Tibial nerve (tissue), 4 donors: ENCODE measurements at regions not wholly inside any gene's neighbourhood (a gene's known extent, or its start where the extent isn't known, plus 50 kb on each side); places are given as distances from the start of the nearest gene placed in this dataset.

Experiments
- DNase-seq, 2 donors: peaks; one replicate each; pipeline ENCODE4 v3.0.0-alpha.2; 2019; ENCODE audit warnings: low spot score in 2 of 2
- H3K27ac ChIP-seq, 4 donors: fragments of 200-600 bp; sonication (generic) in 3 of 4; one replicate each; pipeline ENCODE4 v1.5.1; 2017 to 2019; ENCODE audit warnings: mild to moderate bottlenecking in 1 of 4
- H3K27me3 ChIP-seq, 2 donors: fragments of 200-600 bp; sonication (generic) in 1 of 2; one replicate each; pipeline versions ENCODE4 v1.5.1 to v1.6.0; 2017 to 2019
- H3K36me3 ChIP-seq, 3 donors: fragments of 200-600 bp; sonication (generic); one replicate each; pipeline ENCODE4 v1.5.1; 2018 to 2019
- H3K4me1 ChIP-seq, 4 donors: fragments of 200-600 bp; sonication (generic) in 3 of 4; one replicate each; pipeline ENCODE4 v1.5.1; 2017 to 2019
- H3K4me3 ChIP-seq, 4 donors: fragments of 200-600 bp; sonication (generic) in 3 of 4; one replicate each; pipeline ENCODE4 v1.5.1; 2017 to 2019; ENCODE audit warnings: mild to moderate bottlenecking in 1 of 4, moderate library complexity in 1 of 4
- H3K9me3 ChIP-seq, 4 donors: fragments of 200-600 bp; sonication (generic) in 3 of 4; one replicate each; pipeline ENCODE4 v1.5.1; 2017 to 2019
- EP300 ChIP-seq, 2 donors: sonication (generic); formaldehyde crosslinking; IDR thresholded peaks; one replicate each; pipeline ENCODE4 v1.6.1; 2017; ENCODE audit warnings: antibody characterized with exemption in 2 of 2, mild to moderate bottlenecking in 1 of 2
- POLR2A ChIP-seq, 2 donors: fragments of 450-650 bp; IDR thresholded peaks; one replicate each; pipeline ENCODE4 v1.6.1; 2017; ENCODE audit warnings: antibody characterized with exemption in 2 of 2, mild to moderate bottlenecking in 2 of 2, moderate library complexity in 2 of 2
- WGBS, 2 donors: methylation state at CpG; one replicate each; pipeline ENCODE4 v1.1.5; 2018; 5-methylcytosine and 5-hydroxymethylcytosine counted together
- TF ChIP-seq, protein P1 (sequence below), 5 experiments: fragments of 200-600 bp in 3 of 5; fragments of 450-650 bp in 2 of 5; sonication (generic) in 3 of 5; IDR thresholded peaks; one replicate each; pipeline ENCODE4 v1.5.1; 2016 to 2019; ENCODE audit warnings: antibody characterized with exemption in 5 of 5, mild to moderate bottlenecking in 3 of 5, moderate library complexity in 2 of 5

DNA sequence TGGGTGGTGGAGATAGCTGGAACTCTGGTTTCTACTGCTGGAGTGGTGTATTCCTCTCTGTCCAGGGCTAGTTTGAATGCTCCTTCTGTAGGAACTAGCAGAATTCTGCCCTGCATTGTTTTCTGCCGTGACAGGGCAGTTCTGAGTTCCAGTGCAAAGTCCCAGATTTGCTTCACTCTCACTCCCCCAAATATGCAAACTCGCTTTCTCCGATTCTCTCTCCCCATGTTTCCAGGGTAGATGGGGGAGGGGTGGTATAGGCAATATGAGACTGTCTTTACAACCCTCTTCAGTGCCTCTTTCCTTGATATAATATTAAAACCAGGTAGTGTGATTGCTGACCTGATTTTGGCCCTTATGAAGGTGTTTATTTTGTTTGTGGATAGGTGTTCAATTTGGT, 693.3 kb upstream of the GRM3 start:
- H3K9me3 ChIP-seq, result peaks cover 0 to 19% (median 4%) of the 10 kb centered on the region in 4 donors
- H3K27me3 ChIP-seq, result no peaks in the 10 kb centered on the region
- no peak for DNase-seq
- WGBS, 2 donors, result 83 to 88% methylated on average over 3 of the region's 3 CpGs
- TF ChIP-seq, protein P1, sequence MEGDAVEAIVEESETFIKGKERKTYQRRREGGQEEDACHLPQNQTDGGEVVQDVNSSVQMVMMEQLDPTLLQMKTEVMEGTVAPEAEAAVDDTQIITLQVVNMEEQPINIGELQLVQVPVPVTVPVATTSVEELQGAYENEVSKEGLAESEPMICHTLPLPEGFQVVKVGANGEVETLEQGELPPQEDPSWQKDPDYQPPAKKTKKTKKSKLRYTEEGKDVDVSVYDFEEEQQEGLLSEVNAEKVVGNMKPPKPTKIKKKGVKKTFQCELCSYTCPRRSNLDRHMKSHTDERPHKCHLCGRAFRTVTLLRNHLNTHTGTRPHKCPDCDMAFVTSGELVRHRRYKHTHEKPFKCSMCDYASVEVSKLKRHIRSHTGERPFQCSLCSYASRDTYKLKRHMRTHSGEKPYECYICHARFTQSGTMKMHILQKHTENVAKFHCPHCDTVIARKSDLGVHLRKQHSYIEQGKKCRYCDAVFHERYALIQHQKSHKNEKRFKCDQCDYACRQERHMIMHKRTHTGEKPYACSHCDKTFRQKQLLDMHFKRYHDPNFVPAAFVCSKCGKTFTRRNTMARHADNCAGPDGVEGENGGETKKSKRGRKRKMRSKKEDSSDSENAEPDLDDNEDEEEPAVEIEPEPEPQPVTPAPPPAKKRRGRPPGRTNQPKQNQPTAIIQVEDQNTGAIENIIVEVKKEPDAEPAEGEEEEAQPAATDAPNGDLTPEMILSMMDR (IDR thresholded peaks at IDR 0.05), result no peak
- no peak for TF ChIP-seq EP300 (IDR thresholded peaks at IDR 0.05)
- H3K36me3 ChIP-seq, result no peaks in the 10 kb centered on the region
- H3K4me3 ChIP-seq, result no peak overlapping the region
- no peak overlapping the region for H3K27ac ChIP-seq
- H3K4me1 ChIP-seq, result no peaks in the 10 kb centered on the region

DNA sequence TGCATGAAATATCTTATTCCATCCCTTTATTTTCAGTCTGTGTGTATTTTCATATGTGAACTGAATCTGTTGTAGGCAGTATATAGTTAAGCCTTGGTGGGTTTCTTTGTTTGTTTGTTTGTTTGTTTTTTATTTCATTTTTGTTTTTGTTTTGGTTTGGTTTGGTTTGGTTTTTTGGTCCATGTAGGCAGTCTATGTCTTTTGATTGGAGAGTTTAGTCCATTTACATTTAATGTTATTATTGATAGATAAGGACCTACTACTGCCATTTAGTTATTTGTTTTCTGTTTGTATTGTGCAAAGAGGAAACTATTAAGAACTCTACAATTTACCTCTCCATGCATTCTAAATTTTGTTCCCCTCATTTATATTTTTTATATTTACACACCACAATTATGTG, 695.9 kb upstream of the GRM3 start:
- no peak overlapping the region for H3K4me3 ChIP-seq
- TF ChIP-seq EP300 (IDR thresholded peaks at IDR 0.05), result no peak
- TF ChIP-seq, protein P1 (IDR thresholded peaks at IDR 0.05), result no peak
- TF ChIP-seq POLR2A (IDR thresholded peaks at IDR 0.05), result no peak
- no peaks in the 10 kb centered on the region for H3K27me3 ChIP-seq
- H3K36me3 ChIP-seq, result no peaks in the 10 kb centered on the region
- H3K27ac ChIP-seq, result no peak overlapping the region
- peaks cover 0 to 19% (median 4%) of the 10 kb centered on the region in 4 donors for H3K9me3 ChIP-seq
- no peak for DNase-seq
- no peaks in the 10 kb centered on the region for H3K4me1 ChIP-seq

DNA sequence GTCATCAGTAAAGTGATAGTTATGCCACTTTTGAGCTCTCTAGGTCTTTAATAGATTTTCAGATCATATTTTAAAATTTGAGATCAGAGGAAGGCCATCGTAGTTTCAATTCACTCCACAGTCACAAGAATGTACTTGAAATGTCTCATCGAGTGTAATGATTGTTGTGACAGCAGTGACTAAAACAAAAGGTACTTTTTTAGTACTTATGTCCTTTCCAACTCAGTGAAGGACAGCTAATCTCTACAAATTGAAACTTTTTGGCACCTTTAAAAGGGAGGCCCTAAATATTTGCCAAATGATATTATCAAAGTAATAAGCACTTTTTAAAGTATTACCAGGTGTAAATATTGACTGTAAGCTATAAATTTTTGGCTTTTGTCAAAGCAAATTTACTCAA, 702.9 kb upstream of the GRM3 start:
- H3K27me3 ChIP-seq, result no peaks in the 10 kb centered on the region
- no peak overlapping the region for H3K4me3 ChIP-seq
- no peaks in the 10 kb centered on the region for H3K9me3 ChIP-seq
- no peaks in the 10 kb centered on the region for H3K4me1 ChIP-seq
- DNase-seq, result no peak
- H3K27ac ChIP-seq, result no peak overlapping the region
- TF ChIP-seq, protein P1 (IDR thresholded peaks at IDR 0.05), result no peak
- H3K36me3 ChIP-seq, result no peaks in the 10 kb centered on the region
- 58 to 65% methylated on average over 2 of the region's 2 CpGs for WGBS, 2 donors

DNA sequence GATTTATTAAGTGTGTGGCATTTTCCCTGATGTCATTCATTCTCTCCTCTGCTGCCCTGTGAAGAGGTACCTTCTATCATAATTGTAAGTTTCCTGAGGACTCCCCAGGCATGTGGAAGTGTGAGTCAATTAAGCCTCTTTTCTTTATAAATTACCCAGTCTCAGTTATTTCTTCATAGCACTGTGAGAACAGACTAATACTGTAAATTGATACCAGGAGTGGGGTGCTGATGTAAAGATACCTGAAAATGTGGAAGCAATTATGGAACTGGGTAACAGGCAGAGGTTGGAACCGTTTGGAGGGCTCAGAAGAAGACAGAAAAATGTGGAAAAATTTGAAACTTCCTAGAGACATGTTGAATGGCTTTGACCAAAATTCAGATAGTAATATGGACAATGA, 711.8 kb upstream of the GRM3 start:
- Histone ChIP-seq H3K9me3 (peaks cover 0 to 13% (median 0%) of the 10 kb centered on the region in 4 donors), H3K27me3 (no peaks in the 10 kb centered on the region), H3K36me3 (no peaks in the 10 kb centered on the region), H3K4me3 (no peak overlapping the region), H3K27ac (no peak overlapping the region), H3K4me1 (no peaks in the 10 kb centered on the region)
- no peak for DNase-seq
- WGBS, 2 donors, result 44 to 59% methylated on average over 1 of the region's 1 CpG
- TF ChIP-seq EP300 (IDR thresholded peaks at IDR 0.05) (no peak), POLR2A (IDR thresholded peaks at IDR 0.05) (no peak)
- TF ChIP-seq, protein P1 (IDR thresholded peaks at IDR 0.05), result no peak

DNA sequence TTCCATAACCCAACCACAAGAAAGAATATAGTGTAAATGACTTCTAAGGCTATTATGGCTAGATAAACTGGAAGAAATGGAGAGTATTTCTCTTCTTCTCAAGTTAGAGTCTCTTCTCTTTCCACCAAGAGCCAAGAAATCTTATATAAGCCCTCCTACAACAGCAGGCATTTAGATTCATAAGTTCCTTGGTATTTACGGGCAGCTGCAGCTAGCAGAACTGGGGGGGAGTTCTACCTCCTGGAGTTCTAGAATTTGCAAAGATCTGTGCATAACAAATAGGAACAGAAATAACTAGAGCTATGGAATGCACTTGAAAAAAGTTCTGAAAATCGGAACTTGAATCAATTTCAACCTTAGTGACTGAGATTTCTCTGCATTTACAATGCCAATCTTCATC, 715.2 kb upstream of the GRM3 start:
- peaks cover 0 to 13% (median 0%) of the 10 kb centered on the region in 4 donors for H3K9me3 ChIP-seq
- no peak for DNase-seq
- no peaks in the 10 kb centered on the region for H3K27me3 ChIP-seq
- no peak overlapping the region for H3K4me3 ChIP-seq
- H3K36me3 ChIP-seq, result no peaks in the 10 kb centered on the region
- WGBS, 2 donors, result 37 to 40% methylated on average over 2 of the region's 2 CpGs
- TF ChIP-seq POLR2A (IDR thresholded peaks at IDR 0.05) (no peak), EP300 (IDR thresholded peaks at IDR 0.05) (no peak)
- TF ChIP-seq, protein P1 (IDR thresholded peaks at IDR 0.05), result no peak
- H3K4me1 ChIP-seq, result no peaks in the 10 kb centered on the region
- no peak overlapping the region for H3K27ac ChIP-seq
